H1 (cell line): ENCODE measurements at regions not wholly inside any gene's neighbourhood (a gene's known extent, or its start where the extent isn't known, plus 50 kb on each side); places are given as distances from the start of the nearest gene placed in this dataset.

Experiments
- ASH2L ChIP-seq: fragments of 200-600, 300-600 bp; sonication (generic); IDR thresholded peaks from one replicate; pipeline ENCODE4 v1.7.1; 2017; ENCODE audit warnings: low read length
- CEBPB ChIP-seq: IDR thresholded peaks from 2 replicates; pipeline ENCODE4 v1.6.1; 2012; ENCODE audit warnings: low read depth, low read length
- CHD2 ChIP-seq: IDR thresholded peaks from 2 replicates; pipeline ENCODE4 v1.6.1; 2012; ENCODE audit warnings: low read length, improper control_type of control experiment
- CHD7 ChIP-seq: fragments of 300-600 bp; sonication (generic); IDR thresholded peaks from 2 replicates; pipeline ENCODE4 v1.7.1; 2012; ENCODE audit warnings: low read length, moderate library complexity, mild to moderate bottlenecking, inconsistent platforms; ENCODE audit not compliant: insufficient replicate concordance
- E2F6 ChIP-seq: IDR thresholded peaks from 2 replicates; pipeline ENCODE4 v1.6.1; 2012; ENCODE audit warnings: inconsistent platforms
- EP300 ChIP-seq, 2 experiments: IDR thresholded peaks; 1 replicate in 1 of 2; 2 replicates in 1 of 2; pipeline ENCODE4 v1.6.1; 2011 to 2012; ENCODE audit warnings: low read depth in 2 of 2, low read length in 2 of 2, mild to moderate bottlenecking in 2 of 2, borderline replicate concordance in 1 of 2, inconsistent platforms in 1 of 2, moderate library complexity in 1 of 2
- HDAC6 ChIP-seq: IDR thresholded peaks from one replicate; pipeline ENCODE4 v1.7.1; 2012; ENCODE audit warnings: low read depth, mild to moderate bottlenecking, inconsistent platforms, low read length, moderate library complexity
- MAFK ChIP-seq: IDR thresholded peaks from 2 replicates; pipeline ENCODE4 v1.6.1; 2012; ENCODE audit warnings: low read depth, mild to moderate bottlenecking, improper control_type of control experiment, low read length
- SIX5 ChIP-seq: IDR thresholded peaks from 2 replicates; pipeline ENCODE4 v1.6.1; 2011; ENCODE audit warnings: mild to moderate bottlenecking, low read depth, low read length
- TBP ChIP-seq: IDR thresholded peaks from 2 replicates; pipeline ENCODE4 v1.6.1; 2011; ENCODE audit warnings: low read depth, low read length, improper control_type of control experiment

GRCh38 chr1:147084273-147085096 is 87.8 kb downstream of the PRKAB2 start (continued):
- TF ChIP-seq CHD7 = peak; percentile 82
- no peak for TF ChIP-seq CEBPB
- TF ChIP-seq ASH2L = peak; percentile 24
- no peak; a peak in 1 of 3 replicates for TF ChIP-seq EP300 (IDR thresholded peaks at IDR 0.05; ENCODE audit: borderline replicate concordance in 1 of 2, low read depth in 2 of 2, low read length in 2 of 2)
- TF ChIP-seq HDAC6 = peak; percentile 52
- TF ChIP-seq MAFK = peak; percentile 25; the same call in 1 of the 2 replicates
- TF ChIP-seq TBP = peak; percentile 99
- 0 out of 2 replicates have a peak, but pooled peaks have one; percentile 17 for TF ChIP-seq SIX5
- TF ChIP-seq CHD2 = peak; percentile 52; the same call in 1 of the 2 replicates
- peak; percentile 73 for TF ChIP-seq E2F6
